Adrenal gland (tissue), 9 donors: ENCODE measurements at regions not wholly inside any gene's neighbourhood (a gene's known extent, or its start where the extent isn't known, plus 50 kb on each side); places are given as distances from the start of the nearest gene placed in this dataset.
"Not testable (repeated sequence)": the region's sequence is repeated elsewhere in the genome, so short reads cannot be mapped to it uniquely, and the experiment has no call there.

Experiments used
- DNase-seq, 7 donors: peaks; one replicate each; pipeline ENCODE4 v3.0.0-alpha.2; 2019 to 2020
- H3K27ac ChIP-seq, 5 donors: fragments of 200-600 bp; sonication (generic) in 4 of 5; 1 replicate in 3 of 5; 2 replicates in 2 of 5; pipeline versions ENCODE4 v1.5.1 to v1.8.0; 2016 to 2020; ENCODE audit warnings: mild to moderate bottlenecking in 1 of 5
- H3K27me3 ChIP-seq: fragments of 200-600 bp; 2 replicates; pipeline ENCODE4 v1.8.0; 2021
- H3K36me3 ChIP-seq, 2 donors: fragments of 200-600 bp; replicated peaks in 1 of 2; 1 replicate in 1 of 2; 2 replicates in 1 of 2; pipeline versions ENCODE4 v1.5.1 to v1.8.0; 2018 to 2022
- H3K4me1 ChIP-seq, 2 donors: fragments of 200-600 bp; replicated peaks in 1 of 2; 1 replicate in 1 of 2; 2 replicates in 1 of 2; pipeline versions ENCODE4 v1.5.1 to v1.8.0; 2018 to 2021
- H3K4me3 ChIP-seq, 4 donors: fragments of 200-600 bp; sonication (generic) in 3 of 4; one replicate each; pipeline ENCODE4 v1.5.1; 2016 to 2018
- H3K9me3 ChIP-seq, 3 donors: fragments of 200-600 bp; sonication (generic) in 1 of 3; replicated peaks in 1 of 3; 1 replicate in 2 of 3; 2 replicates in 1 of 3; pipeline versions ENCODE4 v1.5.1 to v1.8.0; 2016 to 2021
- CTCF ChIP-seq, 6 experiments: fragments of 450-650 bp in 4 of 6; fragments of 200-600 bp in 2 of 6; sonication (generic) in 1 of 6; IDR thresholded peaks; 1 replicate in 5 of 6; 2 replicates in 1 of 6; pipeline versions ENCODE4 v1.5.1 to v1.8.0; 2016 to 2021; ENCODE audit warnings: antibody characterized with exemption in 6 of 6, mild to moderate bottlenecking in 2 of 6, moderate library complexity in 1 of 6
- POLR2A ChIP-seq, 2 donors: fragments of 450-650 bp; IDR thresholded peaks; one replicate each; pipeline ENCODE4 v1.6.1; 2017; ENCODE audit warnings: antibody characterized with exemption in 2 of 2, mild to moderate bottlenecking in 2 of 2, moderate library complexity in 1 of 2
- WGBS, 4 donors: extraction: QIAGEN DNeasy Blood & Tissue Kit in 2 of 4; methylation state at CpG; one replicate each; pipeline versions ENCODE4 v1.1.5 to v1.1.7; 2013 to 2017; 5-methylcytosine and 5-hydroxymethylcytosine counted together
- intact Hi-C, 2 donors: fragments of 100-400 bp; cut with DNase I; formaldehyde crosslinking; loops; one replicate each; pipeline versions ENCODE4 v1.14.1 to v1.15.0; 2022 to 2023
- donor health status: healthy with polysubstance abuse.
- donor health status: Bipolar disorder and iron deficiency.
- donor health status: DM: yes; HTN: yes; CAD: no.
- donor health status: DM: no; HTN: no; CAD: no.
- donor health status: DM: no; HTN: no; CAD: no.

GRCh38 chr7:4523873-4524272 is 158.2 kb upstream of the FOXK1 start:
- H3K4me3 ChIP-seq: no peak overlapping the region
- no peak for TF ChIP-seq POLR2A (IDR thresholded peaks at IDR 0.05)
- TF ChIP-seq CTCF (IDR thresholded peaks at IDR 0.05): no peak
- no peaks in the 10 kb centered on the region for H3K27me3 ChIP-seq
- no peaks in the 10 kb centered on the region for H3K36me3 ChIP-seq
- DNase-seq: no peak
- no peaks in the 10 kb centered on the region for H3K9me3 ChIP-seq
- intact Hi-C loops: no loop called here
- H3K4me1 ChIP-seq: no peaks in the 10 kb centered on the region
- no peak overlapping the region for H3K27ac ChIP-seq
- 34 to 47% (median 42%) methylated on average over 6 of the region's 6 CpGs for WGBS, 4 donors

GRCh38 chr7:4525884-4526283 is 156.2 kb upstream of the FOXK1 start:
- Histone ChIP-seq H3K4me1 (no peaks in the 10 kb centered on the region), H3K27ac (no peak overlapping the region), H3K27me3 (no peaks in the 10 kb centered on the region), H3K9me3 (no peaks in the 10 kb centered on the region), H3K4me3 (no peak overlapping the region), H3K36me3 (no peaks in the 10 kb centered on the region)
- intact Hi-C loops: no loop called here
- TF ChIP-seq CTCF (IDR thresholded peaks at IDR 0.05): no peak
- TF ChIP-seq POLR2A (IDR thresholded peaks at IDR 0.05): no peak
- DNase-seq: no peak
- WGBS, 4 donors: 22 to 35% (median 28%) methylated on average over 3 of the region's 3 CpGs

- 47 to 63% (median 50%) methylated on average over 7 to 8 of the region's 8 CpGs for WGBS, 4 donors
- no peak for TF ChIP-seq POLR2A (IDR thresholded peaks at IDR 0.05)
- TF ChIP-seq CTCF (IDR thresholded peaks at IDR 0.05): no peak
- H3K4me3 ChIP-seq: no peak overlapping the region
- no peaks in the 10 kb centered on the region for H3K36me3 ChIP-seq
- H3K9me3 ChIP-seq: no peaks in the 10 kb centered on the region
- peak in 1 of 7 donors; percentile 1 for DNase-seq
- H3K27ac ChIP-seq: no peak overlapping the region
- intact Hi-C loops: no loop called here
- no peaks in the 10 kb centered on the region for H3K4me1 ChIP-seq
- no peaks in the 10 kb centered on the region for H3K27me3 ChIP-seq
Measured at GRCh38 chr7:4527988-4528636, 154.0 kb upstream of the FOXK1 start.

GRCh38 chr7:4531236-4531635 is 150.9 kb upstream of the FOXK1 start:
- intact Hi-C loops: no loop called here
- Histone ChIP-seq H3K4me3 (no peak overlapping the region), H3K9me3 (no peaks in the 10 kb centered on the region), H3K4me1 (no peaks in the 10 kb centered on the region), H3K36me3 (no peaks in the 10 kb centered on the region), H3K27ac (no peak overlapping the region), H3K27me3 (no peaks in the 10 kb centered on the region)
- no peak for TF ChIP-seq POLR2A (IDR thresholded peaks at IDR 0.05)
- TF ChIP-seq CTCF (IDR thresholded peaks at IDR 0.05): no peak
- WGBS, 4 donors: 56 to 64% (median 58%) methylated on average over 7 of the region's 7 CpGs
- DNase-seq: peak in 1 of 7 donors; percentile 1

- H3K36me3 ChIP-seq, H3K9me3 ChIP-seq, intact Hi-C loops, H3K27ac ChIP-seq, H3K27me3 ChIP-seq, H3K4me3 ChIP-seq, H3K4me1 ChIP-seq: not testable (repeated sequence)
- WGBS, 4 donors: 65 to 78% (median 67%) methylated on average over 12 of the region's 12 CpGs
- DNase-seq: peak in 1 of 7 donors; percentile 18
Measured at GRCh38 chr7:4533339-4533738, 148.8 kb upstream of the FOXK1 start.
